SK-N-SH treated with all-trans-retinoic acid at 6 μM for 48 hours (cell line): ENCODE measurements at regions not wholly inside any gene's neighbourhood (a gene's known extent, or its start where the extent isn't known, plus 50 kb on each side); places are given as distances from the start of the nearest gene placed in this dataset.

ENCODE experiments used
- ATAC-seq: fragments of 200-7000 bp; cut with Tn5 transposase; 3 replicates; pipeline ENCODE4 v1.9.1; 2020; ENCODE audit warnings: mild to moderate bottlenecking, moderate library complexity
- ARNTL ChIP-seq: fragments of 450-650 bp; formaldehyde crosslinking; IDR thresholded peaks from 2 replicates; pipeline ENCODE4 v1.5.0; 2020; ENCODE audit warnings: low read depth, mild to moderate bottlenecking, moderate library complexity, borderline replicate concordance
- BACH2 ChIP-seq: fragments of 250-450 bp; sonication (Bioruptor Pico); IDR thresholded peaks from 2 replicates; pipeline ENCODE4 v1.9.0; 2021; ENCODE audit warnings: mild to moderate bottlenecking, borderline replicate concordance
- CREB5 ChIP-seq: fragments of 250-450 bp; sonication (Bioruptor Pico); IDR thresholded peaks from 2 replicates; pipeline ENCODE4 v1.5.1; 2020; ENCODE audit warnings: low read depth, mild to moderate bottlenecking, moderate library complexity
- ESRRG ChIP-seq: fragments of 250-450 bp; sonication (Bioruptor Pico); IDR thresholded peaks from 2 replicates; pipeline ENCODE4 v1.6.1; 2021; ENCODE audit warnings: mild to moderate bottlenecking
- ISL1 ChIP-seq: fragments of 250-450 bp; sonication (Bioruptor Pico); IDR thresholded peaks from 2 replicates; pipeline ENCODE4 v2.1.2; 2022; ENCODE audit warnings: mild to moderate bottlenecking, moderate library complexity
- OSR1 ChIP-seq: fragments of 250-450 bp; sonication (Bioruptor Pico); IDR thresholded peaks from 2 replicates; pipeline ENCODE4 v1.8.0; 2022; ENCODE audit warnings: moderate library complexity, mild to moderate bottlenecking, inconsistent platforms
- PATZ1 ChIP-seq: fragments of 250-450 bp; sonication (Bioruptor Pico); IDR thresholded peaks from 2 replicates; pipeline ENCODE4 v1.8.0; 2020; ENCODE audit warnings: mild to moderate bottlenecking, moderate library complexity, borderline replicate concordance
- POU6F1 ChIP-seq: fragments of 250-450 bp; sonication (Bioruptor Pico); IDR thresholded peaks from 2 replicates; pipeline ENCODE4 v1.8.0; 2021; ENCODE audit warnings: low read depth, mild to moderate bottlenecking, moderate library complexity, borderline replicate concordance
- PPARA ChIP-seq: fragments of 250-450 bp; sonication (Bioruptor Pico); IDR thresholded peaks from 2 replicates; pipeline ENCODE4 v1.5.0; 2020; ENCODE audit warnings: mild to moderate bottlenecking, borderline replicate concordance
- RARB ChIP-seq: fragments of 250-450 bp; sonication (Bioruptor Pico); IDR thresholded peaks from 2 replicates; pipeline ENCODE4 v1.8.0; 2021; ENCODE audit warnings: mild to moderate bottlenecking, moderate library complexity
- SNAI2 ChIP-seq: fragments of 250-450 bp; sonication (Bioruptor Pico); IDR thresholded peaks from 2 replicates; pipeline ENCODE4 v1.5.0; 2020; ENCODE audit warnings: mild to moderate bottlenecking, moderate library complexity
- TCF4 ChIP-seq: fragments of 250-450 bp; sonication (Bioruptor Pico); IDR thresholded peaks from 2 replicates; pipeline ENCODE4 v1.8.0; 2021; ENCODE audit warnings: mild to moderate bottlenecking, moderate library complexity, borderline replicate concordance
- TOX ChIP-seq: fragments of 250-450 bp; sonication (Bioruptor Pico); IDR thresholded peaks from 2 replicates; pipeline ENCODE4 v1.8.0; 2021; ENCODE audit warnings: mild to moderate bottlenecking, moderate library complexity, borderline replicate concordance
- TSHZ2 ChIP-seq: fragments of 250-450 bp; sonication (Bioruptor Pico); IDR thresholded peaks from 2 replicates; pipeline ENCODE4 v1.5.0; 2020; ENCODE audit warnings: mild to moderate bottlenecking, moderate library complexity
- ZC3H10 ChIP-seq: fragments of 250-450 bp; sonication (Bioruptor Pico); IDR thresholded peaks from 2 replicates; pipeline ENCODE4 v1.5.1; 2021; ENCODE audit warnings: mild to moderate bottlenecking, moderate library complexity
- ZFP3 ChIP-seq: fragments of 250-450 bp; sonication (Bioruptor Pico); IDR thresholded peaks from 2 replicates; pipeline ENCODE4 v1.5.0; 2020; ENCODE audit warnings: mild to moderate bottlenecking, moderate library complexity
- ZFP30 ChIP-seq: fragments of 450-650 bp; formaldehyde crosslinking; IDR thresholded peaks from 2 replicates; pipeline ENCODE4 v1.5.0; 2022; ENCODE audit warnings: mild to moderate bottlenecking, moderate library complexity
- ZNF70 ChIP-seq: fragments of 450-650 bp; formaldehyde crosslinking; IDR thresholded peaks from 2 replicates; pipeline ENCODE4 v1.5.0; 2020; ENCODE audit warnings: mild to moderate bottlenecking, moderate library complexity

GRCh38 chr3:197376020-197376419 lies 77.6 kb upstream of the DLG1 start:
- TF ChIP-seq ESRRG (no peak), TCF4 (no peak)
- no peak for ATAC-seq

GRCh38 chr3:197375001-197375441 lies 76.6 kb upstream of the DLG1 start:
- no peak for TF ChIP-seq ARNTL (CRISPR knock-in tag)
- TF ChIP-seq ZFP3 (CRISPR knock-in tag), result no peak
- no peak for TF ChIP-seq TSHZ2 (CRISPR knock-in tag)
- TF ChIP-seq BACH2 (CRISPR knock-in tag), result no peak
- TF ChIP-seq PPARA (CRISPR knock-in tag), result no peak
- TF ChIP-seq ISL1 (CRISPR knock-in tag), result no peak
- no peak for TF ChIP-seq TOX
- TF ChIP-seq TCF4, result no peak
- no peak for TF ChIP-seq ESRRG
- no peak for TF ChIP-seq ZFP30
- TF ChIP-seq RARB (CRISPR knock-in tag), result no peak
- no peak for TF ChIP-seq SNAI2 (CRISPR knock-in tag)
- TF ChIP-seq POU6F1 (CRISPR knock-in tag), result no peak
- no peak for TF ChIP-seq CREB5 (CRISPR knock-in tag)
- no peak for TF ChIP-seq ZNF70 (CRISPR knock-in tag)
- TF ChIP-seq PATZ1 (CRISPR knock-in tag), result no peak

GRCh38 chr3:197373096-197373495 lies 74.7 kb upstream of the DLG1 start:
- no peak for TF ChIP-seq OSR1
- no peak for TF ChIP-seq ZC3H10 (CRISPR knock-in tag)
- no peak for TF ChIP-seq TSHZ2 (CRISPR knock-in tag)
- ATAC-seq, result no peak

More at GRCh38 chr3:197375001-197375441, 76.6 kb upstream of the DLG1 start:
- no peak for ATAC-seq

- ATAC-seq, result peak; percentile 76
These were observed 73.7 kb upstream of the DLG1 start for GRCh38 chr3:197372047-197372661.

More at GRCh38 chr3:197372047-197372661, 73.7 kb upstream of the DLG1 start:
- no peak for TF ChIP-seq TOX
- no peak for TF ChIP-seq PPARA (CRISPR knock-in tag)
- peak; percentile 20; the same call in 1 of the 2 replicates for TF ChIP-seq ISL1 (CRISPR knock-in tag)
